Suprapubic skin (tissue), 4 donors: ENCODE measurements at regions not wholly inside any gene's neighbourhood (a gene's known extent, or its start where the extent isn't known, plus 50 kb on each side); places are given as distances from the start of the nearest gene placed in this dataset.
"Not testable (repeated sequence)": the region's sequence is repeated elsewhere in the genome, so short reads cannot be mapped to it uniquely, and the experiment has no call there.

ENCODE experiments used
- DNase-seq, 2 donors: peaks; one replicate each; pipeline ENCODE4 v3.0.0-alpha.2; 2019; ENCODE audit warnings: low spot score in 2 of 2
- H3K27ac ChIP-seq: fragments of 200-600 bp; sonication (generic); one replicate; pipeline ENCODE4 v1.5.1; 2019
- H3K27me3 ChIP-seq: fragments of 200-600 bp; sonication (generic); one replicate; pipeline ENCODE4 v1.5.1; 2019
- H3K36me3 ChIP-seq: fragments of 200-600 bp; sonication (generic); one replicate; pipeline ENCODE4 v1.5.1; 2019
- H3K4me1 ChIP-seq: fragments of 200-600 bp; sonication (generic); one replicate; pipeline ENCODE4 v1.5.1; 2019
- H3K4me3 ChIP-seq: fragments of 200-600 bp; sonication (generic); one replicate; pipeline ENCODE4 v1.5.1; 2019; ENCODE audit warnings: mild to moderate bottlenecking
- H3K9me3 ChIP-seq: fragments of 200-600 bp; sonication (generic); one replicate; pipeline ENCODE4 v1.5.1; 2019
- CTCF ChIP-seq, 2 donors: fragments of 200-600 bp in 1 of 2; fragments of 450-650 bp in 1 of 2; sonication (generic) in 1 of 2; IDR thresholded peaks; one replicate each; pipeline ENCODE4 v1.5.1; 2016 to 2019; ENCODE audit warnings: antibody characterized with exemption in 2 of 2, mild to moderate bottlenecking in 1 of 2, moderate library complexity in 1 of 2
- EP300 ChIP-seq: sonication (generic); formaldehyde crosslinking; IDR thresholded peaks from one replicate; pipeline ENCODE4 v1.6.1; 2017; ENCODE audit warnings: antibody characterized with exemption
- POLR2A ChIP-seq, 2 donors: fragments of 450-650 bp; IDR thresholded peaks; one replicate each; pipeline ENCODE4 v1.6.1; 2017; ENCODE audit warnings: antibody characterized with exemption in 2 of 2, mild to moderate bottlenecking in 2 of 2, moderate library complexity in 2 of 2
- POLR2AphosphoS5 ChIP-seq, 3 donors: sonication (generic); formaldehyde crosslinking; IDR thresholded peaks; one replicate each; pipeline ENCODE4 v1.6.1; 2017; ENCODE audit warnings: antibody characterized with exemption in 3 of 3
- WGBS: methylation state at CpG from one replicate; pipeline ENCODE4 v1.1.5; 2018; 5-methylcytosine and 5-hydroxymethylcytosine counted together

GRCh38 chr16:9630985-9631384 is 539.5 kb downstream of the HAPSTR1 start:
- 93% methylated on average over 4 of the region's 4 CpGs for WGBS
- no peaks in the 10 kb centered on the region for H3K27me3 ChIP-seq
- no peaks in the 10 kb centered on the region for H3K36me3 ChIP-seq
- H3K9me3 ChIP-seq: no peaks in the 10 kb centered on the region
- no peak overlapping the region for H3K4me3 ChIP-seq
- no peak overlapping the region for H3K27ac ChIP-seq
- H3K4me1 ChIP-seq: no peaks in the 10 kb centered on the region
- no peak for TF ChIP-seq EP300
- no peak for TF ChIP-seq CTCF (IDR thresholded peaks at IDR 0.05)
- TF ChIP-seq POLR2AphosphoS5 (IDR thresholded peaks at IDR 0.05): no peak
- TF ChIP-seq POLR2A (IDR thresholded peaks at IDR 0.05): no peak
- DNase-seq: no peak

- no peaks in the 10 kb centered on the region for H3K9me3 ChIP-seq
- no peaks in the 10 kb centered on the region for H3K4me1 ChIP-seq
- H3K36me3 ChIP-seq: no peaks in the 10 kb centered on the region
- no peak for DNase-seq
- TF ChIP-seq POLR2A (IDR thresholded peaks at IDR 0.05) (no peak), POLR2AphosphoS5 (IDR thresholded peaks at IDR 0.05) (no peak), EP300 (no peak), CTCF (IDR thresholded peaks at IDR 0.05) (no peak)
- whole genome bisulfite sequencing: 74% methylated on average over 6 of the region's 6 CpGs
- no peaks in the 10 kb centered on the region for H3K27me3 ChIP-seq
- H3K4me3 ChIP-seq: no peak overlapping the region
- H3K27ac ChIP-seq: no peak overlapping the region
Measured at GRCh38 chr16:9633844-9634243, 542.4 kb downstream of the HAPSTR1 start.

GRCh38 chr16:9635150-9635720 is 543.8 kb downstream of the HAPSTR1 start:
- H3K4me1 ChIP-seq, H3K4me3 ChIP-seq, DNase-seq, H3K36me3 ChIP-seq, H3K27me3 ChIP-seq, H3K9me3 ChIP-seq, H3K27ac ChIP-seq: not testable (repeated sequence)
- 75% methylated on average over 11 of the region's 11 CpGs for WGBS

GRCh38 chr16:9644258-9644657 is 538.0 kb downstream of the GRIN2A start:
- Histone ChIP-seq H3K36me3 (no peaks in the 10 kb centered on the region), H3K27me3 (peaks cover 16% of the 10 kb centered on the region), H3K4me1 (no peaks in the 10 kb centered on the region), H3K27ac (no peak overlapping the region), H3K4me3 (no peak overlapping the region), H3K9me3 (no peaks in the 10 kb centered on the region)
- no peak for DNase-seq
- 47% methylated on average over 3 of the region's 3 CpGs for WGBS
- TF ChIP-seq POLR2A (IDR thresholded peaks at IDR 0.05) (no peak), POLR2AphosphoS5 (IDR thresholded peaks at IDR 0.05) (no peak)

GRCh38 chr16:9645911-9646310 is 536.3 kb downstream of the GRIN2A start:
- H3K9me3 ChIP-seq: no peaks in the 10 kb centered on the region

More at GRCh38 chr16:9645911-9646310, 536.3 kb downstream of the GRIN2A start:
- Histone ChIP-seq H3K27me3 (peaks cover 16% of the 10 kb centered on the region), H3K4me3 (no peak overlapping the region), H3K4me1 (no peaks in the 10 kb centered on the region), H3K27ac (no peak overlapping the region), H3K36me3 (no peaks in the 10 kb centered on the region)
- DNase-seq: no peak
- WGBS: 87% methylated on average over 3 of the region's 3 CpGs
- TF ChIP-seq EP300 (no peak), POLR2A (IDR thresholded peaks at IDR 0.05) (no peak), POLR2AphosphoS5 (IDR thresholded peaks at IDR 0.05) (no peak), CTCF (IDR thresholded peaks at IDR 0.05) (no peak)
